ENCODE measurements at regions not wholly inside any gene's neighbourhood (a gene's known extent, or its start where the extent isn't known, plus 50 kb on each side); places are given as distances from the start of the nearest gene placed in this dataset.

- TF ChIP-seq CTCF (conservative IDR thresholded peaks at IDR 0.05; ENCODE audit: low read length) (no peak), EZH2phosphoT487 (IDR thresholded peaks at IDR 0.05; ENCODE audit: borderline replicate concordance) (no peak)
These were observed 277.4 kb downstream of the EN1 start for GRCh38 chr2:118569876-118570535.
